WI38 (cell line): ENCODE measurements at regions not wholly inside any gene's neighbourhood (a gene's known extent, or its start where the extent isn't known, plus 50 kb on each side); places are given as distances from the start of the nearest gene placed in this dataset.

Experiments used
- H3K4me3 ChIP-seq: 2 replicates; pipeline ENCODE4 v1.5.1; 2011; ENCODE audit warnings: low read depth, mild to moderate bottlenecking, control low read depth, low read length
- CTCF ChIP-seq: IDR thresholded peaks from 2 replicates; pipeline ENCODE4 v1.5.1; 2012; ENCODE audit warnings: low read depth, mild to moderate bottlenecking, control low read depth, low read length

DNA sequence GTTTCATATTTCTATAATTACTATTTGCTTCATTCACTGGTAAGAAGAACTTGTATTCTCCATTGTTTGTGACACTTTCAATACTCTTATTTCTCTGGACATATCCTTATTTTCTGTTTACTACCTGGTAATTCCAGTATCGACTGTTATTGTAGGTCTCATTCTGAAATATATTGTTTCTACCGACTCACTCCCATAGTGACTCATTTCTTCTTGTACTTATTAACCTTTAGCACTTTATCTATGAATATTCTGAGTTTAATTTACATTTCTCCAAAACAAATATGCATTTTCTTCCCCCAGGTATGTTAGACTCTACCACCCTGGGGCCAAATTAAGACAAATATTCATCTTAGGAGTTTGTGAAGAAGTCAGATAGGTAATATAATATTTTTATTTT is 164.5 kb upstream of the BTBD3 start:
- H3K4me3 ChIP-seq = no peak overlapping the region
- no peak for TF ChIP-seq CTCF

GRCh38 chr20:11754451-11754850 is 163.2 kb upstream of the BTBD3 start:
- TF ChIP-seq CTCF = no peak
- no peak overlapping the region for H3K4me3 ChIP-seq

DNA sequence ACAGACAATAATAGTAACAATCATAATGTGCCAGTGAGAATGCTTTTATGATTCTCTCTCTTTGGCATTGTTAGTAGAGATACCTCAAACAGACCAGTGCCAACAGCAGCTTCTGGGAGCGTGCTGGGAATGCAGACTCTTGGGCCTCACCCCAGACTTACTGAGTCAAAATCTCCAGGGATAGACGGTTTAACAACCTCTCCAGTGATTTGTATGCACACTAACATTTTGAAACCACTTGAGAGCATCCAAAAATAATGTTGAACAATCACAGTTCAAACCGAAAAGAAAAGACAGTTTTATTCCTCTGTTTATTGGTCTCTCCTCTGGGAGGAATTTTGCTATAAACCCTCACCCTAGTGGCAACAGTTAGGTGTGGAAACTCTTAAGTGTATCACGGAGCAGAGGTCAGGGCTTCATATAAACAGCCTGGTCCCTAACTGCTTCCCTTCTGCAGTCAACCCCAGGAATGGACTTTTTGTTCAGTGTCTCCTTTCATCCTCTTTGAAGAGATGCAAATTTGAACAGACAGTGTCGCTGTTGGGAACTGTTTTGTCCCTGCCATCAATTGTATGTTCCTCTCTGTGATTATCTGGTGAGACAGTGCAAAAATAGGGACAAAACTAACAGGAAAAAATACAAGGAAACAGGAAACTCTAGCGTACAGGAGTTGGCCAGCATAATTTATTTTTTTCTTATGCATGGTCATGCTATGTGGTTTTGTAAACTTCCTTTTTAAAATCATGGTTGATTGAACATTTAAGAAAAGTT is 162.4 kb upstream of the BTBD3 start:
- 0 out of 2 replicates have a peak overlapping the region, but pooled peaks have one; percentile 22 for H3K4me3 ChIP-seq
- no peak for TF ChIP-seq CTCF

- no peak for TF ChIP-seq CTCF
- H3K4me3 ChIP-seq = no peak overlapping the region
Measured at GRCh38 chr20:11761497-11761896, 156.2 kb upstream of the BTBD3 start.

GRCh38 chr20:11766961-11767360 is 150.7 kb upstream of the BTBD3 start:
- no peak overlapping the region for H3K4me3 ChIP-seq
- TF ChIP-seq CTCF = no peak

DNA sequence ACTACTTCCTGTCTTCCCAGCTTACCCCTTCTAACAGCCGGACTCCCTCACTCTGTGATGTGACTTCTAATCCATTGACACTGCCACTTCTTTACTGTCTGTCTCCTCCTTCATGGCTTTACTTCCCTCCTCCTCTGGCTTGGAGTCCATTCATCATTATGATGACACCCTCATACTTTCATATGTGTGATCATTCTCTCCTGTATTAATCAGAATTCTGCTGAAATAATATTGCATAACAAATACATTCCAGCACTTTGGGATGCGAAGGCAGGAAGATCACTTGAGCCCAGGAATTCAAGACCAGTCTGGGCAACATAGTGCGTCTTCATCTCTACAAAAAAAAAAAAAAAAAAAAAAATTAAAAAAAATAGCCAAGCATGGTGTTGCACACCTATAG is 147.9 kb upstream of the BTBD3 start:
- H3K4me3 ChIP-seq = no peak overlapping the region
- no peak for TF ChIP-seq CTCF

- no peak for TF ChIP-seq CTCF
- H3K4me3 ChIP-seq = no peak overlapping the region
Measured at GRCh38 chr20:11772226-11772730, 145.4 kb upstream of the BTBD3 start.
